ENCODE measurements at regions not wholly inside any gene's neighbourhood (a gene's known extent, or its start where the extent isn't known, plus 50 kb on each side); places are given as distances from the start of the nearest gene placed in this dataset.

GRCh38 chr12:61530456-61530855 is 729.7 kb upstream of the USP15 start:
- TF ChIP-seq CTCF (IDR thresholded peaks at IDR 0.05; ENCODE audit: unreplicated experiment) = no peak
- intact Hi-C loops (cut with micrococcal nuclease; ENCODE audit: unreplicated experiment) = no loop called here
- no peak overlapping the region for H3K27ac Mint-ChIP-seq (ENCODE audit: unreplicated experiment)
- no TSS peak for BruUV-seq (replicated peaks)
- peaks cover 9% of the 10 kb centered on the region for H3K9me3 Mint-ChIP-seq (ENCODE audit: low read depth, unreplicated experiment)
- DNase-seq = no peak
- H3K27me3 Mint-ChIP-seq (ENCODE audit: unreplicated experiment) = no peaks in the 10 kb centered on the region
- CTCF ChIA-PET = interaction anchor here (0.6 kb wide), 1 partner anchor 471 kb away, joined by 6 read pairs; no protein-coding TSS in a partner anchor
- H3K36me3 Mint-ChIP-seq (ENCODE audit: insufficient read depth, unreplicated experiment) = no peaks in the 10 kb centered on the region
- no peak overlapping the region for H3K4me3 Mint-ChIP-seq (ENCODE audit: low read depth, unreplicated experiment)
- H3K4me1 Mint-ChIP-seq (ENCODE audit: low read depth, unreplicated experiment) = peaks cover 14% of the 10 kb centered on the region

GRCh38 chr12:61531195-61531594 is 729.0 kb upstream of the USP15 start:
- H3K9me3 Mint-ChIP-seq (ENCODE audit: low read depth, unreplicated experiment) = peaks cover 9% of the 10 kb centered on the region
- intact Hi-C loops (cut with micrococcal nuclease; ENCODE audit: unreplicated experiment) = no loop called here

GRCh38 chr12:61536117-61536516 is 724.1 kb upstream of the USP15 start:
- Mint-ChIP-seq H3K27me3 (ENCODE audit: unreplicated experiment) (no peaks in the 10 kb centered on the region), H3K27ac (ENCODE audit: unreplicated experiment) (no peak overlapping the region), H3K4me3 (ENCODE audit: low read depth, unreplicated experiment) (no peak overlapping the region), H3K4me1 (ENCODE audit: low read depth, unreplicated experiment) (peaks cover 1% of the 10 kb centered on the region), H3K9me3 (ENCODE audit: low read depth, unreplicated experiment) (peaks cover 4% of the 10 kb centered on the region), H3K36me3 (ENCODE audit: insufficient read depth, unreplicated experiment) (no peaks in the 10 kb centered on the region)
- TF ChIP-seq CTCF (IDR thresholded peaks at IDR 0.05; ENCODE audit: unreplicated experiment) = no peak
- no peak for DNase-seq
- no TSS peak for BruUV-seq (replicated peaks)
- CTCF ChIA-PET = no interaction called here
- intact Hi-C loops (cut with micrococcal nuclease; ENCODE audit: unreplicated experiment) = no loop called here

More at GRCh38 chr12:61531195-61531594, 729.0 kb upstream of the USP15 start:
- Mint-ChIP-seq H3K36me3 (ENCODE audit: insufficient read depth, unreplicated experiment) (no peaks in the 10 kb centered on the region), H3K4me3 (ENCODE audit: low read depth, unreplicated experiment) (no peak overlapping the region), H3K4me1 (ENCODE audit: low read depth, unreplicated experiment) (peaks cover 14% of the 10 kb centered on the region), H3K27me3 (ENCODE audit: unreplicated experiment) (no peaks in the 10 kb centered on the region), H3K27ac (ENCODE audit: unreplicated experiment) (no peak overlapping the region)
- CTCF ChIA-PET = no interaction called here
- no TSS peak for BruUV-seq (replicated peaks)
- no peak for TF ChIP-seq CTCF (IDR thresholded peaks at IDR 0.05; ENCODE audit: unreplicated experiment)
- DNase-seq = no peak

- no peak for TF ChIP-seq CTCF (IDR thresholded peaks at IDR 0.05; ENCODE audit: unreplicated experiment)
- H3K27me3 Mint-ChIP-seq (ENCODE audit: unreplicated experiment) = no peaks in the 10 kb centered on the region
- intact Hi-C loops (cut with micrococcal nuclease; ENCODE audit: unreplicated experiment) = no loop called here
- no peaks in the 10 kb centered on the region for H3K36me3 Mint-ChIP-seq (ENCODE audit: insufficient read depth, unreplicated experiment)
- no peak overlapping the region for H3K27ac Mint-ChIP-seq (ENCODE audit: unreplicated experiment)
- H3K4me3 Mint-ChIP-seq (ENCODE audit: low read depth, unreplicated experiment) = no peak overlapping the region
- CTCF ChIA-PET = no interaction called here
- peaks cover 4% of the 10 kb centered on the region for H3K9me3 Mint-ChIP-seq (ENCODE audit: low read depth, unreplicated experiment)
- no peaks in the 10 kb centered on the region for H3K4me1 Mint-ChIP-seq (ENCODE audit: low read depth, unreplicated experiment)
- no peak for DNase-seq
- no TSS peak for BruUV-seq (replicated peaks)
Observed at GRCh38 chr12:61536525-61536924, 723.7 kb upstream of the USP15 start.

All from Calu3 (cell line).